ENCODE measurements at regions not wholly inside any gene's neighbourhood (a gene's known extent, or its start where the extent isn't known, plus 50 kb on each side); places are given as distances from the start of the nearest gene placed in this dataset.

GRCh38 chr15:92845126-92845508 is 55.0 kb upstream of the CHD2 start:
- RAD21 ChIA-PET (ENCODE audit: low non-redundant PET in 1 of 2, low total read pairs in 2 of 2, uncharacterized antibody in 2 of 2, unreplicated experiment in 2 of 2), result no interaction called here
- intact Hi-C loops (cut with micrococcal nuclease), result no loop called here

GRCh38 chr15:92846741-92847140 is 53.4 kb upstream of the CHD2 start:
- no peak for ATAC-seq
- intact Hi-C loops (cut with micrococcal nuclease), result no loop called here
- CTCF ChIA-PET, result no interaction called here
- TF ChIP-seq CBX3 (IDR thresholded peaks at IDR 0.05; ENCODE audit: low read depth), result no peak
- TF ChIP-seq ZFX (IDR thresholded peaks at IDR 0.05), result no peak
- no peak for TF ChIP-seq SRF (IDR thresholded peaks at IDR 0.05; ENCODE audit: low read depth)
- TF ChIP-seq REST (IDR thresholded peaks at IDR 0.05; ENCODE audit: low read depth), result no peak
- TF ChIP-seq ZNF274 (IDR thresholded peaks at IDR 0.05; ENCODE audit: low read depth, low read length), result no peak
- no peak for TF ChIP-seq FOSL1 (IDR thresholded peaks at IDR 0.05; ENCODE audit: low read depth)
- no peak for TF ChIP-seq ELF1 (IDR thresholded peaks at IDR 0.05; ENCODE audit: borderline replicate concordance, low read depth)
- TF ChIP-seq POLR2A (IDR thresholded peaks at IDR 0.05; ENCODE audit: borderline replicate concordance, extremely low read depth, insufficient read depth, insufficient read length), result no peak
- no peak for TF ChIP-seq CEBPB (IDR thresholded peaks at IDR 0.05; ENCODE audit: low read depth)
- TF ChIP-seq MAX (IDR thresholded peaks at IDR 0.05), result no peak
- no peak for TF ChIP-seq SIN3A (IDR thresholded peaks at IDR 0.05; ENCODE audit: low read depth)
- no peak for TF ChIP-seq EZH2phosphoT487 (IDR thresholded peaks at IDR 0.05; ENCODE audit: borderline replicate concordance)
- no peak for TF ChIP-seq CTCF (IDR thresholded peaks at IDR 0.05 in 2 of 3, conservative IDR thresholded peaks at IDR 0.05 in 1 of 3; ENCODE audit: borderline replicate concordance in 1 of 3, insufficient read depth in 1 of 3, low read depth in 2 of 3, low read length in 2 of 3)
- TF ChIP-seq SP1 (IDR thresholded peaks at IDR 0.05; ENCODE audit: low read depth), result no peak
- TF ChIP-seq TCF7L2 (IDR thresholded peaks at IDR 0.05; ENCODE audit: borderline replicate concordance, extremely low read depth, insufficient read depth, insufficient read length), result no peak

More at GRCh38 chr15:92845126-92845508, 55.0 kb upstream of the CHD2 start:
- Histone ChIP-seq H3K79me2 (ENCODE audit: insufficient read depth, low read length) (no peaks in the 10 kb centered on the region), H3K9me2 (ENCODE audit: insufficient read depth) (no peaks in the 10 kb centered on the region), H2AFZ (ENCODE audit: low read depth, low read length, poor library complexity, severe bottlenecking) (peak overlapping the region; percentile 87), H3K27me3 (ENCODE audit: insufficient read depth, low read length) (no peaks in the 10 kb centered on the region), H3K4me1 (ENCODE audit: control insufficient read depth in 1 of 2, insufficient read depth in 2 of 2, low read length in 2 of 2) (peaks cover 15 to 23% of the 10 kb centered on the region in 2 experiments; a peak in 3 of 4 replicates), H3K4me2 (ENCODE audit: low read length) (peak overlapping the region; percentile 43), H3K9me3 (ENCODE audit: control insufficient read depth in 1 of 2, insufficient read depth in 1 of 2, low read depth in 1 of 2, low read length in 2 of 2) (no peaks in the 10 kb centered on the region), H3K9ac (ENCODE audit: low read length) (peak overlapping the region; percentile 13; the same call in 1 of the 2 replicates), H3K27ac (ENCODE audit: low read depth, low read length) (peak overlapping the region; percentile 25), H3K36me3 (ENCODE audit: control insufficient read depth in 1 of 2, insufficient read depth in 2 of 2, low read length in 2 of 2) (no peaks in the 10 kb centered on the region), H4K20me1 (ENCODE audit: insufficient read depth) (no peaks in the 10 kb centered on the region), H3K4me3 (replicated peaks in 1 of 2; ENCODE audit: low read depth in 1 of 2, low read length in 2 of 2) (no peak overlapping the region)
- ATAC-seq (no peak), DNase-seq (ENCODE audit: low read depth, low spot score) (no peak)
- POLR2A ChIA-PET, result interaction anchor here (1.4 kb wide), 1 partner anchor 14 kb away, joined by 6 read pairs; no protein-coding TSS in a partner anchor
- TF ChIP-seq ELF1 (IDR thresholded peaks at IDR 0.05; ENCODE audit: borderline replicate concordance, low read depth), result no peak
- peak; percentile 39; the same call in 1 of the 2 replicates for TF ChIP-seq SP1 (IDR thresholded peaks at IDR 0.05; ENCODE audit: low read depth)
- TF ChIP-seq CBX3 (IDR thresholded peaks at IDR 0.05; ENCODE audit: low read depth), result 0 out of 2 replicates have a peak, but pooled peaks have one; percentile 32
- TF ChIP-seq CEBPB (IDR thresholded peaks at IDR 0.05; ENCODE audit: low read depth), result 0 out of 2 replicates have a peak, but pooled peaks have one; percentile 28
- no TSS peak for BruUV-seq (replicated peaks)
- CTCF ChIA-PET, result no interaction called here

More at GRCh38 chr15:92846741-92847140, 53.4 kb upstream of the CHD2 start:
- no TSS peak for BruUV-seq (replicated peaks)
- Histone ChIP-seq H3K27me3 (ENCODE audit: insufficient read depth, low read length) (no peaks in the 10 kb centered on the region), H3K4me2 (ENCODE audit: low read length) (no peak overlapping the region), H2AFZ (ENCODE audit: low read depth, low read length, poor library complexity, severe bottlenecking) (peak overlapping the region; percentile 3), H3K27ac (ENCODE audit: low read depth, low read length) (no peak overlapping the region), H4K20me1 (ENCODE audit: insufficient read depth) (no peaks in the 10 kb centered on the region), H3K9ac (ENCODE audit: low read length) (no peak overlapping the region), H3K9me3 (ENCODE audit: control insufficient read depth in 1 of 2, insufficient read depth in 1 of 2, low read depth in 1 of 2, low read length in 2 of 2) (no peaks in the 10 kb centered on the region), H3K79me2 (ENCODE audit: insufficient read depth, low read length) (no peaks in the 10 kb centered on the region), H3K36me3 (ENCODE audit: control insufficient read depth in 1 of 2, insufficient read depth in 2 of 2, low read length in 2 of 2) (no peaks in the 10 kb centered on the region), H3K4me1 (ENCODE audit: control insufficient read depth in 1 of 2, insufficient read depth in 2 of 2, low read length in 2 of 2) (peaks cover 12 to 19% of the 10 kb centered on the region in 2 experiments; a peak in 3 of 4 replicates), H3K9me2 (ENCODE audit: insufficient read depth) (no peaks in the 10 kb centered on the region), H3K4me3 (replicated peaks in 1 of 2; ENCODE audit: low read depth in 1 of 2, low read length in 2 of 2) (no peak overlapping the region)
- ChIA-PET RAD21 (ENCODE audit: low non-redundant PET in 1 of 2, low total read pairs in 2 of 2, uncharacterized antibody in 2 of 2, unreplicated experiment in 2 of 2) (no interaction called here), POLR2A (interaction anchor here (0.9 kb wide), 1 partner anchor 36 kb away, joined by 3 read pairs; no protein-coding TSS in a partner anchor)
- no peak for DNase-seq (ENCODE audit: low read depth, low spot score)

Measured in HCT116 (cell line).